Lower leg skin (tissue), 3 donors: ENCODE measurements at regions not wholly inside any gene's neighbourhood (a gene's known extent, or its start where the extent isn't known, plus 50 kb on each side); places are given as distances from the start of the nearest gene placed in this dataset.

Source experiments
- POLR2A ChIP-seq, 2 donors: fragments of 450-650 bp; IDR thresholded peaks; one replicate each; pipeline ENCODE4 v1.6.1; 2016 to 2017; ENCODE audit warnings: antibody characterized with exemption in 2 of 2, mild to moderate bottlenecking in 1 of 2, moderate library complexity in 1 of 2
- TF ChIP-seq, protein P1 (sequence below), 3 donors: fragments of 450-650 bp; IDR thresholded peaks; one replicate each; pipeline ENCODE4 v1.5.1; 2016; ENCODE audit warnings: antibody characterized with exemption in 3 of 3, mild to moderate bottlenecking in 3 of 3, moderate library complexity in 2 of 3

DNA sequence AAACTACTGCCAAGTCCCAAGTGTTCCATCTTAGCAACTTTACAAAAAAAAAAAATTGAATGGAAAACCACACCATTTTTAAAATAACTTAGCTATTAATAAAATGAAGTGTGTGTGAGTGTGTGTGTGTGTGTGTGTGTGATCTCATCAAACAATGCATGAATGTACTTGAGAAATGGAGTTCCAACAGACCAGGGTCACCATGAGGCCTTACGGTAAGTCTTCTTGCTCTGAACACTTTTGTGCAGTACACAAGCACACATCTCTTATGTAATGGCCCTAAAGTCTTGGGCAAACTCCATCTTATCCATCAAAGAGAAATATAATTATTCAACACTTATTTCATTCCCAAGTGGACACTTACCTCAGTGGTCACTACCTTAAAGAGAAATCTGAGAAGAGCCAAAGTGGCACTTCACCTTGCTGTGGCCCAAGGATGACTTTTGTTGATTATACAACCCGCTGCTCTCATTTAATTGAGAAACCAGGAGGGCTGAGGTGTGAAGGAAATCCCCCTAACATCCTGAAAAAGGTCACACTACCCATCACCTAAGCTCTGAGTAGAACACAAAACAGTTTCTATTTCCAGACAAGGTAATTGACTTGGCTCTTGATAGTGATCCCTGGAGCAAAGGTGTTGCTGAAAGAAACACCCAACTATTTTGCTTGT is 96.5 kb upstream of the PRDX4 start:
- TF ChIP-seq, protein P1, sequence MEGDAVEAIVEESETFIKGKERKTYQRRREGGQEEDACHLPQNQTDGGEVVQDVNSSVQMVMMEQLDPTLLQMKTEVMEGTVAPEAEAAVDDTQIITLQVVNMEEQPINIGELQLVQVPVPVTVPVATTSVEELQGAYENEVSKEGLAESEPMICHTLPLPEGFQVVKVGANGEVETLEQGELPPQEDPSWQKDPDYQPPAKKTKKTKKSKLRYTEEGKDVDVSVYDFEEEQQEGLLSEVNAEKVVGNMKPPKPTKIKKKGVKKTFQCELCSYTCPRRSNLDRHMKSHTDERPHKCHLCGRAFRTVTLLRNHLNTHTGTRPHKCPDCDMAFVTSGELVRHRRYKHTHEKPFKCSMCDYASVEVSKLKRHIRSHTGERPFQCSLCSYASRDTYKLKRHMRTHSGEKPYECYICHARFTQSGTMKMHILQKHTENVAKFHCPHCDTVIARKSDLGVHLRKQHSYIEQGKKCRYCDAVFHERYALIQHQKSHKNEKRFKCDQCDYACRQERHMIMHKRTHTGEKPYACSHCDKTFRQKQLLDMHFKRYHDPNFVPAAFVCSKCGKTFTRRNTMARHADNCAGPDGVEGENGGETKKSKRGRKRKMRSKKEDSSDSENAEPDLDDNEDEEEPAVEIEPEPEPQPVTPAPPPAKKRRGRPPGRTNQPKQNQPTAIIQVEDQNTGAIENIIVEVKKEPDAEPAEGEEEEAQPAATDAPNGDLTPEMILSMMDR (IDR thresholded peaks at IDR 0.05): no peak
- TF ChIP-seq POLR2A (IDR thresholded peaks at IDR 0.05): no peak
